Stimulated activated naive CD8-positive, alpha-beta T cell treated with anti-CD3 and anti-CD28 coated beads, Interleukin-15, Interleukin-2, amounts not matched to agents 100 ng/mL and 50 ng/mL, for 24 hours (primary cell): ENCODE measurements at regions not wholly inside any gene's neighbourhood (a gene's known extent, or its start where the extent isn't known, plus 50 kb on each side); places are given as distances from the start of the nearest gene placed in this dataset.
"Not testable (repeated sequence)": the region's sequence is repeated elsewhere in the genome, so short reads cannot be mapped to it uniquely, and the experiment has no call there.

Experiments
- H3K27ac Mint-ChIP-seq: one replicate; pipeline ENCODE4 v1.8.0; 2021; ENCODE audit warnings: mild to moderate bottlenecking, mixed read lengths
- H3K27me3 Mint-ChIP-seq: one replicate; pipeline ENCODE4 v1.8.0; 2021; ENCODE audit warnings: mixed read lengths
- H3K36me3 Mint-ChIP-seq: one replicate; pipeline ENCODE4 v1.8.0; 2021; ENCODE audit warnings: low read depth, mixed read lengths
- H3K4me1 Mint-ChIP-seq: one replicate; pipeline ENCODE4 v1.8.0; 2021; ENCODE audit warnings: low read depth, mixed read lengths
- H3K4me3 Mint-ChIP-seq: one replicate; pipeline ENCODE4 v1.8.0; 2021; ENCODE audit warnings: mild to moderate bottlenecking, mixed read lengths
- H3K9me3 Mint-ChIP-seq: one replicate; pipeline ENCODE4 v1.8.0; 2021; ENCODE audit warnings: mixed read lengths

- not testable (repeated sequence) for H3K36me3 Mint-ChIP-seq, H3K27me3 Mint-ChIP-seq, H3K27ac Mint-ChIP-seq, H3K4me3 Mint-ChIP-seq, H3K4me1 Mint-ChIP-seq
- H3K9me3 Mint-ChIP-seq = peaks cover 12% of the 10 kb centered on the region
Measured at GRCh38 chr5:50607953-50608705, 58.3 kb upstream of the PARP8 start.

GRCh38 chr5:50613057-50613456, 53.4 kb upstream of the PARP8 start:
- not testable (repeated sequence) for H3K36me3 Mint-ChIP-seq, H3K4me1 Mint-ChIP-seq, H3K27me3 Mint-ChIP-seq, H3K4me3 Mint-ChIP-seq, H3K27ac Mint-ChIP-seq
- H3K9me3 Mint-ChIP-seq = peaks cover 12% of the 10 kb centered on the region
